Suppressor macrophage treated with lipopolysaccharide for 1 hour (primary cell): ENCODE measurements at regions not wholly inside any gene's neighbourhood (a gene's known extent, or its start where the extent isn't known, plus 50 kb on each side); places are given as distances from the start of the nearest gene placed in this dataset.
A peak's percentile ranks its signal among the peaks of the same experiment; 100 is the strongest.

ENCODE experiments used
- DNase-seq, 3 donors: peaks; one replicate each; pipeline ENCODE4 v3.0.0-alpha.2; 2020 to 2022

GRCh38 chr13:100933841-100934240 lies 259.2 kb upstream of the TMTC4 start:
- no peak for DNase-seq

- no peak for DNase-seq
Measured at GRCh38 chr13:100922599-100922998, 248.0 kb upstream of the TMTC4 start.

- no peak for DNase-seq
Measured at GRCh38 chr13:100921139-100921538, 246.5 kb upstream of the TMTC4 start.

GRCh38 chr13:100917011-100917410 lies 242.4 kb upstream of the TMTC4 start:
- no peak for DNase-seq

- DNase-seq = no peak
Measured at GRCh38 chr13:100913143-100913542, 238.5 kb upstream of the TMTC4 start.

- DNase-seq = no peak
Measured at GRCh38 chr13:100904293-100904976, 229.8 kb upstream of the TMTC4 start.

- no peak for DNase-seq
Measured at GRCh38 chr13:100899720-100900316, 225.2 kb upstream of the TMTC4 start.

GRCh38 chr13:100898431-100898830 lies 223.8 kb upstream of the TMTC4 start:
- no peak for DNase-seq

GRCh38 chr13:100895651-100896050 lies 221.1 kb upstream of the TMTC4 start:
- no peak for DNase-seq

- no peak for DNase-seq
Measured at GRCh38 chr13:100892981-100893380, 218.4 kb upstream of the TMTC4 start.

- DNase-seq = no peak
Measured at GRCh38 chr13:100890645-100891044, 216.1 kb upstream of the TMTC4 start.

GRCh38 chr13:100887729-100888151 lies 213.1 kb upstream of the TMTC4 start:
- DNase-seq = no peak

GRCh38 chr13:100883453-100883852 lies 208.9 kb upstream of the TMTC4 start:
- DNase-seq = no peak

GRCh38 chr13:100881291-100881864 lies 206.8 kb upstream of the TMTC4 start:
- DNase-seq = no peak

GRCh38 chr13:100880166-100880565 lies 205.6 kb upstream of the TMTC4 start:
- DNase-seq = no peak

GRCh38 chr13:100879255-100879654 lies 204.7 kb upstream of the TMTC4 start:
- DNase-seq = no peak

GRCh38 chr13:100876044-100876403 lies 201.4 kb upstream of the TMTC4 start:
- DNase-seq = no peak

- DNase-seq = peak; percentile 29 to 64 (median 50)
Measured at GRCh38 chr13:100875392-100876043, 200.9 kb upstream of the TMTC4 start.

- no peak for DNase-seq
Measured at GRCh38 chr13:100872761-100873160, 198.2 kb upstream of the TMTC4 start.

GRCh38 chr13:100870898-100871297 lies 196.3 kb upstream of the TMTC4 start:
- no peak for DNase-seq

GRCh38 chr13:100860866-100861265 lies 186.3 kb upstream of the TMTC4 start:
- DNase-seq = no peak

- no peak for DNase-seq
Measured at GRCh38 chr13:100859861-100860260, 185.3 kb upstream of the TMTC4 start.

GRCh38 chr13:100855151-100855550 lies 180.6 kb upstream of the TMTC4 start:
- peak in 1 of 3 donors; percentile 3 for DNase-seq

- DNase-seq = no peak
Measured at GRCh38 chr13:100854006-100854405, 179.4 kb upstream of the TMTC4 start.
